GM18868 (cell line): ENCODE measurements at regions not wholly inside any gene's neighbourhood (a gene's known extent, or its start where the extent isn't known, plus 50 kb on each side); places are given as distances from the start of the nearest gene placed in this dataset.
"Not testable (repeated sequence)": the region's sequence is repeated elsewhere in the genome, so short reads cannot be mapped to it uniquely, and the experiment has no call there.

Source experiments
- ATAC-seq: cut with Tn5 transposase; IDR thresholded peaks from one replicate; pipeline ENCODE4 v1.9.1; 2021; ENCODE audit warnings: mild to moderate bottlenecking, moderate library complexity; ENCODE audit not compliant: unreplicated experiment

DNA sequence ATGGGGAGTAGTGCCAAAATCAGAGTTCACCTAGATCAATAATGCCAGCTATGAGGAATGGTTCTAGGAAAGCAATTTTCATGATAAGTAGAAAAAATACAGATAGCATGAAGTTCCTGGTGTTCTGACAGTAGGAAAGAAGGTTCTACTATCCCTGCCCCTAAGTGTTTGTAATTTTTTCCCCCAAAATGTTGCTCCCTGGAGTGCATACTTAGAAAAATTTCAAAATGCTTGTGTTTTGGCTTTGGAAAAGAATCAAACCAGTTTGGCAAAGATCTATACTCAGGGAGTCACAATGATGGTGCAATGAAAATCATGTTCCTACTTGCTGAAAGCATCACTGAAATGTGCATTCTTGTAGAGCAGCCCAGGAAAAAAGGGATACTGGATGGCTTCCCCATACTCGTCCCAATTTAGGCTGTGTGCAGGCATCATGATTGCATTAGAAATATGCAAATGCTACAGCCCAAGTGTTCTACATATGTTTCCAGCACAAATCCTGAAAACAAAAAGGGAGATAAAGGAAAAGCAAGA is 74.7 kb downstream of the LPAR4 start:
- ATAC-seq, result no peak

DNA sequence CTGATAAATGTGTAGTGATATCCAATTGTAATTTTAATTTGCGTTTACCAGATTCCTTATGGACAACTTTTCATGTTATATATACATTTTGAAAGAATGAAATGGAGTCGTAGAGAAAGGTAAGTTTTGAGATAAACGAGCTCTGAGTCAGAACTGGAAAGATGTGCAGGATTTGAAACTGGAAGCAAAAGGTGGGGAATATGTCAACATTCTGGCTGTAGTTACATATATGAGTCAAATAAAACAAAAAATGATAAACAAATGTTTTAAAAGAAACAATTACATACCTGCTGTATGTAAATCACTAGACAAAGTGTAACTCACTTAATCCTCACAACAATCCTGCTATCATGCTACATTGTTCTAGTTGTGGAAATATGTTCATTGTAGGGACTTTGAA is 84.0 kb downstream of the LPAR4 start:
- ATAC-seq, result peak; percentile 77

DNA sequence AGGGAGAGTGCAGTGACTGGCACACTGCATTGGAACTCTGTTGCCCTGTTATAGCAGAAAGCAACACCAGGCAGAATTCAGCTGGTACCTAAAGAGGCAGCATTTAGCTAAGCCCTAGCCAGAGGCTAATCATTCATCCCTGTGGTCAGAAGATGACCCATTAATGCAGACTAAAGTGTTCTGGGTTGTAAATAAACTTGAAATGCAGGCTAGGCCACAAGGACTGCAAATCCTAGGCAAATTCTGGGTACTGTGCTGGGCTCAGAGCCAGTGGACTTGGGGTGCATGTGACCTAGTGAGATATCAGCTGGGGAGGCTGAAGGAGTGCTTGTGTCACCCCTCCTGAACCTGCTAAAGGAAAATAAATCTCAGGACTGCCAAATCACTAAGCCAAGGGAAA is 91.2 kb downstream of the LPAR4 start:
- ATAC-seq, result no peak

DNA sequence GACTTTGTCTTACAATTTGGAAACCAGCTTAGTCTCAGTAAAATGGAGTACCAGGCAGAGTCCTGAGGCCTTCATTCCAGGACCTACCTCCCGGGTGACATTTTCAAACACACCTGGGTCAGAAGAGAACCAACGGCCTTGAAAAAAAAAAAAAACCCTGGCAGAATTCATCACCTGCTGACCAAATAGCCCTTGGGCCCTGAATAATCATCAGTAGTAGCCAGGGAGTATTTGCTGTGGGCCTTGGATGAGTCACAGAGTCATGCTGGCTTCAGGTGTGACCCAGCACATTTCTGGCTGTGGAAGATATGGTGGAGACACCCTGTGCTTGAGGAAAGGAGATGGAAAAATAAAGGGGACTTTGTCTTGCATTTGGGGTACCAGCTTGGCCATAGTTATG is 92.2 kb downstream of the LPAR4 start:
- ATAC-seq, result no peak

DNA sequence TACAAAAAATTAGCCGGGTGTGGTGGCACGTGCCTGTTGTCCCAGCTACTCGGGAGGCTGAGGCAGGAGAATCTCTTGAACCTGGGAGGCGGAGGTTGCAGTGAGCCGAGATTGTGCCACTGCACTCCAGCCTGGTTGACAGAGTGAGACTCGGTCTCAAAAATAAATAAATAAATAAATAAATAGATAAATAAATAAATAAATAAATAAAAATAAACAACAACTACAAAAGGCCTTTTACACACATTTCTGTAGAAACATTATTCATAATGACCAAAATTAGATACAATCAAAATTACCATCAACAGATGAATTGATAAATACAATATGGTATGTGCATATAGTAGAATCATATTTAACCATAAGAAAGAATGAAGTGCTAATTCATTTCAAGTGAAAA is 96.7 kb downstream of the LPAR4 start:
- not testable (repeated sequence) for ATAC-seq

DNA sequence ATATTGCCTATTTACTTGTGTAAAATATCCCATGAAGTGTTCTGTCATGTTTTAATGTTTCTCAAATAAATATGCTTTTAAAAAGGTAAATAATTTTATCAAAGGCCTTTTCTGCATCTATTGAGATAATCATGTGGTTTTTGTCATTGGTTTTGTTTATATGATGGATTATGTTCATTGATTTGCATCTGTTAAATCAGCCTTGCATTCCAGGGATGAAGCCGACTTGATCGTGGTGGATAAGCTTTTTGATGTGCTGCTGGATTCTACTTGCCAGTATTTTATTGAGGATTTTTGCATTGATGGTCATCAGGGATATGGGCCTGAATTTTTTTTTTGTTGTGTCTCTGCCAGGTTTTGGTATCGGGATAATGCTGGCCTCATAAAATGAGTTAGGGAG is 63.9 kb upstream of the P2RY10 start:
- not testable (repeated sequence) for ATAC-seq

DNA sequence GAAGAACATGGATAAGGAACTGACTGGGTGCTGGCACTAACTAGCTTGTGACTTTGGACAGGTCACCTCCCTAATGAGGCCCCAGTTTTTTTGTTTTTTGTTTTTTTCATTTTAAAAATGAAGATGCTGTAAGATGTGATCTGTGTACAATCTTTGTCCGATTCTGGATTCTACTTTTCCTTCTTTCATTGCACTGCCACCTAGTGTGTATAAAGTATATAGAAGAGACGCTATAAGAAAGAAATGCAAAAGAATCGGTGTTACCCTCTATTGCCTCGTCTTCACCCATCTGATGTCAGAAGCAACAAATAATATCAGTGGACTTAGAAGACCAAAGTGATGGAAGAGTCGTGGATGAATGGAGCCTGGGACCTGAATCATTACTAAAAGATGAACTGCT is 58.6 kb upstream of the P2RY10 start:
- ATAC-seq, result peak; percentile 68
